DOHH2 (cell line): ENCODE measurements at regions not wholly inside any gene's neighbourhood (a gene's known extent, or its start where the extent isn't known, plus 50 kb on each side); places are given as distances from the start of the nearest gene placed in this dataset.

Source experiments
- EZH2phosphoT487 ChIP-seq: fragments of 200-600 bp; sonication (generic); IDR thresholded peaks from 2 replicates; pipeline ENCODE4 v1.6.1; 2017; ENCODE audit warnings: borderline replicate concordance, mild to moderate bottlenecking, antibody characterized with exemption, low read length, moderate library complexity, mixed read lengths
- TF ChIP-seq, protein P1 (sequence below): fragments of 200-600 bp; sonication (generic); IDR thresholded peaks from one replicate; pipeline ENCODE4 v1.5.1; 2014; ENCODE audit warnings: antibody characterized with exemption, mild to moderate bottlenecking, low read depth, low read length; ENCODE audit not compliant: poor library complexity, severe bottlenecking

DNA sequence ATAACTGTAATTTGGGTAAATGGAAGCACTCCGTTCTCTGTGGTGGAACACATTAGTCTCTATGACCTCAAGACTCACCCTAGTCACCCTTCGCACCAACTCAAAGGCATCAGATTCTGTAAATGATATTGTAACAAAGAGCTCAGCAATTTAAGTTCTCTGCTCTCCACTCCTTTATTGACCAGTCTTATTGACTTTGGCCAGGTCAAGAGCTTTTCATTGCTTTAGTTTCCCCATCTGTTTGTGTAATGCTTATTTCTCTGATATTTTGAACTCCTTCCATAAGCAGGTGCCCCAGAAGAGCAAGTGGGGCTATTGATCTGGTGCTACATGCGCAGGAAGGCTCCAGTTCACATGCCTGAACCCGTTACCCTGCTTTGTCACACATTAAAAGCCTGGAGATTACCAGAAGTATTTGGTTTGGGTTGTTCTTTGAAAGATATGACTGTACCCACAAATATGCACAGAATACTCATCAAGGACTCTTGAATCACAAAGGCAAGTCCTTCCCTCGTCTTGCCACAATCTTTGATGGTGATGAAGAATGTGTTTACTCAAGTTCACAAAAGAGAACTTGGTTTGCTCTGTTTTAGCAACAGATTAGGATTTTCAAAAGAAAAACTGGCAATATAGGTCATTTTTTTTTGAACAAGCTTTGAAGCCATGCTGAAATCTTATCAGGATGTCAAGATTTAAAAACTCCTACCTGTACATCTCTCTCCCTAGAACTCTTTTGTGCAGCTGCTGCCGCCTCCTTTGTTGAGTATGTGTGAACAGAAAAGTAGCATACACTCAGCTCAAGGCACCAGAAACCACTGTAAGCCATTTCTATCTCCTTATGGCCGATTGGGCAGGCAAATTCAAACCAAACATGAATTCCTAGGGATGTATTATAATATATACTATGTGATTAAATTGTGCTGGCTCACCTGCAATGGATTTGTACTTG is 193.9 kb downstream of the BCAT1 start:
- TF ChIP-seq, protein P1, sequence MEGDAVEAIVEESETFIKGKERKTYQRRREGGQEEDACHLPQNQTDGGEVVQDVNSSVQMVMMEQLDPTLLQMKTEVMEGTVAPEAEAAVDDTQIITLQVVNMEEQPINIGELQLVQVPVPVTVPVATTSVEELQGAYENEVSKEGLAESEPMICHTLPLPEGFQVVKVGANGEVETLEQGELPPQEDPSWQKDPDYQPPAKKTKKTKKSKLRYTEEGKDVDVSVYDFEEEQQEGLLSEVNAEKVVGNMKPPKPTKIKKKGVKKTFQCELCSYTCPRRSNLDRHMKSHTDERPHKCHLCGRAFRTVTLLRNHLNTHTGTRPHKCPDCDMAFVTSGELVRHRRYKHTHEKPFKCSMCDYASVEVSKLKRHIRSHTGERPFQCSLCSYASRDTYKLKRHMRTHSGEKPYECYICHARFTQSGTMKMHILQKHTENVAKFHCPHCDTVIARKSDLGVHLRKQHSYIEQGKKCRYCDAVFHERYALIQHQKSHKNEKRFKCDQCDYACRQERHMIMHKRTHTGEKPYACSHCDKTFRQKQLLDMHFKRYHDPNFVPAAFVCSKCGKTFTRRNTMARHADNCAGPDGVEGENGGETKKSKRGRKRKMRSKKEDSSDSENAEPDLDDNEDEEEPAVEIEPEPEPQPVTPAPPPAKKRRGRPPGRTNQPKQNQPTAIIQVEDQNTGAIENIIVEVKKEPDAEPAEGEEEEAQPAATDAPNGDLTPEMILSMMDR, result no peak
- TF ChIP-seq EZH2phosphoT487, result no peak
